SJSA1 (cell line): ENCODE measurements at regions not wholly inside any gene's neighbourhood (a gene's known extent, or its start where the extent isn't known, plus 50 kb on each side); places are given as distances from the start of the nearest gene placed in this dataset.
A peak's percentile ranks its signal among the peaks of the same experiment; 100 is the strongest.
"Not testable (repeated sequence)": the region's sequence is repeated elsewhere in the genome, so short reads cannot be mapped to it uniquely, and the experiment has no call there.

Experiments
- DNase-seq, 2 experiments: peaks; one replicate each; pipeline ENCODE4 v3.0.0-alpha.2; 2015 to 2020; ENCODE audit warnings: low spot score in 2 of 2, low read depth in 1 of 2
- H3K27ac ChIP-seq: fragments of 250-450 bp; sonication (Bioruptor Pico); 2 replicates; pipeline ENCODE4 v1.5.1; 2020; ENCODE audit warnings: mild to moderate bottlenecking, moderate library complexity
- H3K27me3 ChIP-seq: fragments of 250-450 bp; sonication (Bioruptor Pico); replicated peaks from 2 replicates; pipeline ENCODE4 v1.5.1; 2020; ENCODE audit warnings: mild to moderate bottlenecking, moderate library complexity
- H3K36me3 ChIP-seq: fragments of 250-450 bp; sonication (Bioruptor Pico); 2 replicates; pipeline ENCODE4 v1.5.1; 2020; ENCODE audit warnings: mild to moderate bottlenecking
- H3K4me1 ChIP-seq: fragments of 250-450 bp; sonication (Bioruptor Pico); replicated peaks from 2 replicates; pipeline ENCODE4 v1.6.1; 2021; ENCODE audit warnings: mild to moderate bottlenecking
- H3K4me3 ChIP-seq: fragments of 250-450 bp; sonication (Bioruptor Pico); 2 replicates; pipeline ENCODE4 v1.5.1; 2020; ENCODE audit warnings: mild to moderate bottlenecking
- H3K9me3 ChIP-seq: fragments of 250-450 bp; sonication (Bioruptor Pico); replicated peaks from 2 replicates; pipeline ENCODE4 v1.5.1; 2020; ENCODE audit warnings: mild to moderate bottlenecking

DNA sequence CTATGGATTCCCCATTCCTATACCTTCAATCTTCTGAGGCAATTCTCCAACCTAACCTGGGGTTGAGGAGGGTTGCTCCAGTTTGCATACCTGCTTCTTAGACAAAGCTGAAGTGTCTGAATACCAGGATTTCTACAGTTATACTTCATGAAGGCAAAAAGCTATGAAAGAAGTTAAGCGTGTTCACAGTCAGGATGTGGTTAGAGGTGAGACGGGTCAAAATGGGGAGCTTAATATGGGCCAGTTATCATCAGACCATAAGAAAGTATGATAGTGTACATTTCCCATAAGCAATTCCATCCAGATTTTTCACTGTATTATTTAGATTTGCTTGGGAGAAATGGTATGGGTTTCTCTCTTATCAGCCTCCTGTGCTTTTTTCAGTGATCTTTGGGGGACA, 156.9 kb upstream of the FER start:
- H3K36me3 ChIP-seq, result no peaks in the 10 kb centered on the region
- H3K9me3 ChIP-seq, result no peaks in the 10 kb centered on the region
- H3K4me1 ChIP-seq, result no peaks in the 10 kb centered on the region
- no peak overlapping the region for H3K4me3 ChIP-seq
- no peak overlapping the region for H3K27ac ChIP-seq
- no peak for DNase-seq
- H3K27me3 ChIP-seq, result no peaks in the 10 kb centered on the region

DNA sequence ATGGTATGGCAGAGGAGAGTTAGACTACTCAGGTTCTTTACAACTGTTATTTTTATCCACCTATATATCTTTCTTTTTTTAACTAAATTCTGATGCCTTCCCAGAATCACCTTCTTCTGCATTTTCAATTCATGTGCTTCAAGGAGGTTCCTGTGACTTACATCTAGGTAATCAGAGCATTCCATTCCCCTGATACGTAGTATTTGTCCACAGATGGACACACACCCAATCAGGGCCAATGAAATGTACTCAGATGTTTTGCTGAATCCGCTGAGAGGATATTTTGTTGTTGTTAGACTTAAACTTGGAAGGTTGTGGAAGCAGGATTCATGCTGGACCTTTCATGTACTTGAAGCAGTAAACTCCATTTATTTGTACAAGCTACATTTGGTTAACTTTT, 159.4 kb upstream of the FER start:
- Histone ChIP-seq H3K27ac (no peak overlapping the region), H3K4me3 (no peak overlapping the region), H3K36me3 (no peaks in the 10 kb centered on the region), H3K9me3 (0 out of 2 replicates have a peak, but pooled peaks cover 3% of the 10 kb centered on the region), H3K27me3 (no peaks in the 10 kb centered on the region), H3K4me1 (no peaks in the 10 kb centered on the region)
- DNase-seq, result no peak

DNA sequence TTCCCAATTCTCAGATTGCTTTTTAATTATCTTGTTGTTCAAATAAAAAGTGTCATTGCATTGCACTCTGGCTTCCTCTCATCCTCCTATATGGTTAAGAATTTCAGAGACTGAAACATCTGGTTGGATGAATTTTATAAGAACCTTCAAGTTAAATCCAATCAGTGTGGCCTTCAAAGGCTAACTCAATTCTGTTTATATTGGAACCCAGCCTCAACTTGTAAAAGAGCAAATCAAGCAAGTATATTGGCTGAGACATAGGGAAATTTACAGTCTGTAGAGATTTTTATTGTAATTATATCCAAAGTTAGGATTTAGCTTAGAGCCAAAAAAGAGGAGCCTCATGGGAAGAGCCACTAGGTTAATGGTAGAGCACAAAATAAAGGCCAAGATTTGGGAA, 159.9 kb upstream of the FER start:
- no peak overlapping the region for H3K4me3 ChIP-seq
- DNase-seq, result no peak
- H3K36me3 ChIP-seq, result no peaks in the 10 kb centered on the region
- no peaks in the 10 kb centered on the region for H3K4me1 ChIP-seq
- H3K9me3 ChIP-seq, result 0 out of 2 replicates have a peak, but pooled peaks cover 3% of the 10 kb centered on the region
- H3K27ac ChIP-seq, result no peak overlapping the region
- H3K27me3 ChIP-seq, result no peaks in the 10 kb centered on the region

DNA sequence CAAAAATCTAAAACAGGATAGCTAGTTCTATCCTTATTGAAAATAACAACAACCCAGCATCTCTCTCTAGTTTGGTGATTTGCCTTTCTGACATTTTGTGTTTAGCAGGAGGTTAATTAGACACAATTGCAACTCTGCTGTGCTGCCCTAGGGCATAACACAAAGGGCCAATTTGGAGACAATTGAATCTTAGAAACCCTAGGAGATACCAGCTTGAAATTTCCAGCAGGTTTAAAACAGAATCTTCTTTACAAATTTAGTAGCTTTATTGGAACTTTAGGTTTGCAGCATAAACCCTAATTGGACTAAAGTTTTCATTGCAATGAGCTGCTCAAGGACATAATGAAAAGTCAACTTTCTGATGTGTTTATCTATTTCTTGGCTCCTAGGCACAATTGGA, 166.7 kb upstream of the FER start:
- no peak for DNase-seq
- Histone ChIP-seq H3K9me3 (0 out of 2 replicates have a peak, but pooled peaks cover 3% of the 10 kb centered on the region), H3K27me3 (no peaks in the 10 kb centered on the region), H3K36me3 (no peaks in the 10 kb centered on the region), H3K27ac (no peak overlapping the region), H3K4me3 (no peak overlapping the region), H3K4me1 (no peaks in the 10 kb centered on the region)

DNA sequence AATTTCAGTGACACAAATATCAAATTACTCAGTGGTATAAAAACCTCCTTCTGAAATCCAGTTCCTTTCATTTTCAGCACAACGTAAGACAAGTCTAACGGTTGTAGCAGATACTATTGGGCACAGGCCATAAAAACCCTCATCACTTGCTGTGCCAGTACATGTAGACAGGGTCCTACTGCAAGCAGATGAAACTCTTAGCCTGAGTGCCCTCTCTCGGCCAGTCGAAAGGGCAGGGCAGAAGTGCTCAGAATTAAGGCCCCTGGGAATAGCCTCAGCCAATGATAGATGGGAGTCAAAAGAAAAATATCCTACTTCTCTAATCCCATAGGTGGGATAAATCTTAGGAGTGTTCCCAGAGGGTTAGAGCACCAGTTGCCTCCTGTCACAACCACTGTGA, 168.5 kb upstream of the FER start:
- Histone ChIP-seq H3K4me1 (no peaks in the 10 kb centered on the region), H3K4me3 (no peak overlapping the region), H3K36me3 (no peaks in the 10 kb centered on the region), H3K27ac (no peak overlapping the region), H3K27me3 (no peaks in the 10 kb centered on the region), H3K9me3 (0 out of 2 replicates have a peak, but pooled peaks cover 3% of the 10 kb centered on the region)
- DNase-seq, result no peak

DNA sequence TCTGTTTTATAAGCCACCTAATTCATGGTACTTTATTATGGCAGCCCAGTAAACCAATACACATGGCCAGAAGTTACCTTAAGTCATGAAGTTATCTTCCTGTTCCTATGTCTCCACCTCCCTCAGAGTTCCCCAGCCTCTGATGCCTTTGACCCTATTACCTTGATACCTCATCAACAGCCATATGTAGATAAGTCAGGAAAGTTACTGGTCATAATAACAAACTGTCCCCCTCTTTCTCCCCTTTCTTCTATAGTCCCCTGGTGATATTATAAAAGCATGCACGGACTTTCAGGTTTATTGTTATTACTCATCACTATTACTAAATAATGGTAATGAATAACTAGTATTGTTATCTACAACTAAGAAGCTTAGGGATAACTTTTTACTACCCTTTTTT, 168.9 kb upstream of the FER start:
- Histone ChIP-seq H3K4me1 (no peaks in the 10 kb centered on the region), H3K27ac (no peak overlapping the region), H3K9me3 (0 out of 2 replicates have a peak, but pooled peaks cover 3% of the 10 kb centered on the region), H3K36me3 (no peaks in the 10 kb centered on the region), H3K4me3 (no peak overlapping the region), H3K27me3 (no peaks in the 10 kb centered on the region)
- no peak for DNase-seq

DNA sequence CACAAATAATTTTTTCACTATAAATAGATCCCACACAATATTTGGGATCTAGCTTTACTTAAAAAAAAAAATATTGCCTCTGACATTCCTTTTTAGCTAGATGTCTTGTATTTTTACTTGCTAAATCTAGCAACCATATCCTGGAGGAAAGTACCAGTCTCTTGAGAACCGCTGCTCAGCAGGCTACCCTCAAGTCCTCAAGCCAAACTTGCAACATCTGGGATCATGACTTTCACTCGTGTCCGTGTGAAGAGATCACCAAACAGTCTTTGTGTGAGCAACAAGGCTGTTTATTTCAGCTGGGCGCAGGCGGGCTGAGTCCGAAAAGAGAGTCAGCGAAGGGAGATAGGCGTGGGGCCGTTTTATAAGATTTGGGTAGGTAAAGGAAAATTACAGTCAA, 180.3 kb upstream of the FER start:
- no peak for DNase-seq
- Histone ChIP-seq H3K4me1 (no peaks in the 10 kb centered on the region), H3K27ac (no peak overlapping the region), H3K9me3 (no peaks in the 10 kb centered on the region), H3K27me3 (no peaks in the 10 kb centered on the region), H3K4me3 (no peak overlapping the region), H3K36me3 (no peaks in the 10 kb centered on the region)

DNA sequence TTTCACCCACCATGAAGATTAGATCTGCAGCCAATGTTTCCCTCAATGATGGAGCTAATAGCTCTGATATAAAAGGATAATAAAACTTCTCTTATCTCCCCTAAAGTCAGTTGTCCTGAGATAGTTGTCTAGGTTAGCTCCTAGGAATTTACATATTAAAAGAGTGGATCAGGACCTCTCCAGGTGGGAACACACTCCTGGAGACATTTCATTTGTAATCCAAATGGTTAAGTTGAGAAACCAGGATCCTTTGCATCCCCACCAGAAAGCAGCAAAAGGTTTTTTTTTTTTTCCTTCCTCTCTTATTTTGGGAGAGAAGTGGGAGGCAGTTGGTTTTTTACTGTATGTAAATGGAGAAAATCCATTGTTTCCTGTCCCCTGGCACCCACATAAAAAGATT, 182.5 kb upstream of the FBXL17 start:
- H3K27ac ChIP-seq, result no peak overlapping the region
- peaks cover 19% of the 10 kb centered on the region for H3K4me1 ChIP-seq
- no peak for DNase-seq
- no peaks in the 10 kb centered on the region for H3K36me3 ChIP-seq
- H3K9me3 ChIP-seq, result no peaks in the 10 kb centered on the region
- H3K4me3 ChIP-seq, result no peak overlapping the region
- no peaks in the 10 kb centered on the region for H3K27me3 ChIP-seq

DNA sequence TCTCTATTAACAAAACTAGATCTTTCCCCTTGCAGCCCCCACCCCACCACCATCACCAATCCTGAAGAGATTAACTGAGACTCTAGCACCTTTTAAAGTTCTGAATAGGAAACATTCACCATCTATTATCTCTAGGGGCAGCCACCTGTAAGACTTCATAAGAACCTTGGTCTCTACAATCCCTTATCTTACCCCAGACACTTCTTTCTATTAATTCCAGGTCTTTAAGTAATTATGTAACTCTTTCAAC, 180.2 kb upstream of the FBXL17 start:
- no peak overlapping the region for H3K27ac ChIP-seq
- no peaks in the 10 kb centered on the region for H3K27me3 ChIP-seq
- no peaks in the 10 kb centered on the region for H3K9me3 ChIP-seq
- DNase-seq, result no peak
- H3K4me1 ChIP-seq, result peaks cover 19% of the 10 kb centered on the region
- no peaks in the 10 kb centered on the region for H3K36me3 ChIP-seq
- no peak overlapping the region for H3K4me3 ChIP-seq

DNA sequence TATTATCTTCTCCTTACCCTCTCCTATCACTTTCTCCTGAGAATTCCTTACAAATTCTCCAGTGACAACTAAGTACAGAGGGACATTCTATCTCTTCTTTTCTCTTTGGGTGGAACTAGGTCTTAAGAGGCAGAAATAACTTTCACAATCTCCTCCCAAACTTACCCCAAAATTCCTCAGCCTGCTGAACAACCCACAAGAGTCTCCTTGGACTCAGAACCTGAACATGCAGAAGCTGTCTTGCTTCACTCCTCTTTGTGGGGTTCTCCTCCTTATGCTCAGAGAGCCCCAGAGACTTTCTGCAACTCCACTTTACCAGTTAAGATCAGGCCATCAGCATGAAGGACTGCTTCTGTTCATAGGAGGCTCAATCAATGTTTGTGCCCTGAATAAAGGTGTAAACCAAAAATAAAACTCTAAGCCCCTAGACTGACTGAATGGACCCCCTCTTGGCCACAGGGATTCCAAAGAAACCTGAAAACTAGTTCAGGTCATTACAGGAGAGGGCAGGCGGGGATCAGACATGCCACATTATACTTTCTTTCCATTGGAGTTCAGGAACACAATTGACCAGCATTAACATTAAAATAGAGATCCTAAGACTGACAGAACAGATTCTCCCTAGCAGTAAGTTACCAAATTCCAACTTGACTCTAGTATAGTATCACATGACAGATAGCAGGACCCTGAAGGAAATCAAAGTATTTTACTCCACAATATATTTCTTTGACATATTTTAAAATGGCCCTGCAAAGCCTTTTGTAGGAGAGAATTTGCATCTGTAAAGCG, 179.7 kb upstream of the FBXL17 start:
- Histone ChIP-seq H3K27ac (peak overlapping the region; percentile 89), H3K36me3 (no peaks in the 10 kb centered on the region), H3K9me3 (no peaks in the 10 kb centered on the region; the same call in 1 of the 2 replicates), H3K4me1 (peaks cover 19% of the 10 kb centered on the region), H3K4me3 (no peak overlapping the region), H3K27me3 (no peaks in the 10 kb centered on the region)
- DNase-seq, result peak in 1 of 2 experiments; percentile 33

DNA sequence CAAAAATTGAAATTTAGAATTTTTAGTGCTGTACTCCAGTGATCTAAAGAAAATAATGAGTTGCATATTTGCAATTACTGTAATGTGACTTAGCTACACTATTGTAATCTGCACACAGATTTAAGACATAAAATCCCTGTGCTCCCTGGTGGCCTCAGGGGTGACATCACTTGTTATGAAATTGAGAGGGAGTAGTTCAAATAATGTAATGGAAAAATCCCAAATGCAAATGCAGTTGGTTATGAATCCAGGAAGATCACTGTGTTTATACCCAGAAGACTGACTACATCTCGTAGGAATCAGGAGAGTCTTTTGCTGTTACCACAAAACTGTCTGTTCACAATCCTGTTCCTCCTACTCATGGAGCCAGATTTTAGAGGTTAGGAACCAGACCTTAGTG, 178.7 kb upstream of the FBXL17 start:
- Histone ChIP-seq H3K36me3 (no peaks in the 10 kb centered on the region), H3K4me3 (no peak overlapping the region), H3K27ac (peak overlapping the region; percentile 89), H3K4me1 (peaks cover 19% of the 10 kb centered on the region), H3K9me3 (no peaks in the 10 kb centered on the region; the same call in none of the 2 replicates), H3K27me3 (no peaks in the 10 kb centered on the region)
- DNase-seq, result peak; percentile 64 to 84

DNA sequence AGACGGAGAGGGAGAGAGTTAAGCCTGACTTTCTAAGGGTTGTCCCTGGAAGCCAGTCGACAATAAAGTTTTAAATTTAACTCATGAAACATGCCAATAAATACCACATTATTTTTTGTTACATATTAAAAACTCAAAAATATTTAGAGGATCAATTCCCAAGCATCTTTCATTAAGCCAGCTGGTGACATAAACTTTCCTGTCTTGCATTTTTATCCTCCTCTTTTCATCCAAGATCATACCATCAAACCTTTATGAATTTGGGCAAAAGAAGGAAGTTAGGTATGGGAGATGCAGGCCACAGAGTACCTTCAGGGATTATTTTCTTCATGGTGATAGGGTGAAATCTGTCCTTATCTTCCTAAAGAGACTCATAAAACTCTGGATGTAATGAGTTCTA, 178.3 kb upstream of the FBXL17 start:
- H3K27ac ChIP-seq, result peak overlapping the region; percentile 89
- no peaks in the 10 kb centered on the region; the same call in none of the 2 replicates for H3K9me3 ChIP-seq

DNA sequence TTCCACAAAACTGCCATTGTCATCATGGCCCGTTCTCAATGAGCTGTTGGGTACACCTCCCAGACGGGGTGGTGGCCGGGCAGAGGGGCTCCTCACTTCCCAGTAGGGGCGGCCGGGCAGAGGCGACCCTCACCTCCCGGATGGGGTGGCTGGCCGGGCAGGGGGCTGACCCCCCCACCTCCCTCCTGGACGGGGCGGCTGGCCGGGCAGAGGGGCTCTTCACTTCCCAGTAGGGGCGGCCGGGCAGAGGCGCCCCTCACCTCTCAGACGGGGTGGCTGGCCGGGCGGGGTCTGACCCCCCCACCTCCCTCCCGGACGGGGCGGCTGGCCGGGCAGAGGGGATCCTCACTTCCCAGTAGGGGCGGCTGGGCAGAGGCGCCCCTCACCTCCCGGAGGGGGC, 176.9 kb upstream of the FBXL17 start:
- not testable (repeated sequence) for H3K27ac ChIP-seq, DNase-seq, H3K27me3 ChIP-seq, H3K36me3 ChIP-seq, H3K9me3 ChIP-seq, H3K4me3 ChIP-seq
- peaks cover 19% of the 10 kb centered on the region for H3K4me1 ChIP-seq

More for the DNA sequence above, 178.3 kb upstream of the FBXL17 start:
- DNase-seq, result no peak
- H3K4me1 ChIP-seq, result peaks cover 19% of the 10 kb centered on the region
- H3K27me3 ChIP-seq, result no peaks in the 10 kb centered on the region
- no peaks in the 10 kb centered on the region for H3K36me3 ChIP-seq
- H3K4me3 ChIP-seq, result no peak overlapping the region

DNA sequence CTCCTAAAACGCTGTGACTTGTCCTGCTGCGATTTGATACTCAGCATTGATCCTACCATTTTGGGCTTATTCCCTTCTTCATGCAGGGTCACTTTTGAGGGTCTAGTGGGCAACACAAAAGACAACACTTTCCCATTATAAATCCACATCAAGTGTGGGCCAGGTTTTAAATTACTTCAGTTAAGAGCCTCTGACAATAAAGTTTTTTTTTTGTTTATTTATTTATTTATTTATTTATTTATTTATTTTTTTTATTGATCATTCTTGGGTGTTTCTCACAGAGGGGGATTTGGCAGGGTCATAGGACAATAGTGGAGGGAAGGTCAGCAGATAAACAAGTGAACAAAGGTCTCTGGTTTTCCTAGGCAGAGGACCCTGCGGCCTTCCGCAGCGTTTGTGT, 176.2 kb upstream of the FBXL17 start:
- not testable (repeated sequence) for H3K36me3 ChIP-seq, DNase-seq, H3K27ac ChIP-seq, H3K4me3 ChIP-seq, H3K9me3 ChIP-seq, H3K27me3 ChIP-seq
- H3K4me1 ChIP-seq, result peaks cover 19% of the 10 kb centered on the region

DNA sequence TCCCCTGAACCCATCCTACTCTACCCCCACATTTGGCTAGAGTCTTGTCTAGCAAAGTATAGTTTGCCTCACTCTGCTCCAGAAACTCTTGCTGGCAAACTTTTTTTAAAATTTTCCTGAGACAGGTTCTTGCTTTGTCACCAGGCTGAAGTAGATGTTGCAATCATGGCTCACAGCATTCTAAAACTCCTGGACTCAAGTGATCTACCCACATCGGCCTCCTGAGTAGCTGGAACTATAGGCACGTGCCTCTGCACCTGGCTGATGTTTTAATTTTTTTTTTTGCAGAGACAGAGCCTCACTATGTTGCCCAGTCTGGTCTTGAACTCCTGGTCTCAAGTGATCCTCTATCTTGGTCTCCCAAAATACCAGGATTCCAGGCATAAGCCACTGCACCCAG, 175.8 kb upstream of the FBXL17 start:
- Histone ChIP-seq H3K27ac (no peak overlapping the region), H3K9me3 (no peaks in the 10 kb centered on the region; the same call in none of the 2 replicates), H3K36me3 (no peaks in the 10 kb centered on the region), H3K4me3 (no peak overlapping the region), H3K27me3 (no peaks in the 10 kb centered on the region), H3K4me1 (peaks cover 19% of the 10 kb centered on the region)
- no peak for DNase-seq
